ENCODE measurements at regions not wholly inside any gene's neighbourhood (a gene's known extent, or its start where the extent isn't known, plus 50 kb on each side); places are given as distances from the start of the nearest gene placed in this dataset.

GRCh38 chr4:147360301-147360700 lies 120.6 kb upstream of the EDNRA start:
- ChIA-PET POLR2A (ENCODE audit: partially characterized antibody) (no interaction called here), CTCF (ENCODE audit: partially characterized antibody) (interaction anchor here (0.6 to 1.0 kb wide), 3 partner anchors 10 to 185 kb away, joined by 3 to 4 read pairs (median 3); no protein-coding TSS in a partner anchor)
- no peak overlapping the region for H2BK12ac ChIP-seq (ENCODE audit: low read depth, low read length)
- DNase-seq (ENCODE audit: low read depth in 1 of 2, low spot score in 2 of 2) (no peak), FAIRE-seq (no peak)
- H4K5ac ChIP-seq (ENCODE audit: insufficient read length, low read depth, low read length), result no peak overlapping the region
- H2BK20ac ChIP-seq (ENCODE audit: low read length), result no peak overlapping the region
- H3K56ac ChIP-seq (replicated peaks; ENCODE audit: insufficient read length, low read depth, low read length), result no peak overlapping the region
- H3K36me3 ChIP-seq (ENCODE audit: control insufficient read depth in 2 of 4, insufficient read depth in 4 of 4, low read length in 3 of 4), result no peaks in the 10 kb centered on the region
- no peak overlapping the region for H3K4me2 ChIP-seq (ENCODE audit: insufficient read depth in 1 of 2, low read depth in 2 of 2, low read length in 2 of 2)
- H3K79me1 ChIP-seq (ENCODE audit: low read depth, low read length), result no peaks in the 10 kb centered on the region
- H3K4me3 ChIP-seq (ENCODE audit: extremely low read depth in 1 of 4, insufficient read depth in 2 of 4, low read depth in 3 of 4, low read length in 4 of 4), result no peak overlapping the region
- H3K79me2 ChIP-seq (ENCODE audit: control insufficient read depth in 1 of 2, insufficient read depth in 2 of 2, low read length in 2 of 2), result no peaks in the 10 kb centered on the region
- no peaks in the 10 kb centered on the region for H3K27me3 ChIP-seq (replicated peaks in 1 of 4; ENCODE audit: control insufficient read depth in 3 of 4, extremely low read depth in 1 of 4, insufficient read depth in 3 of 4, low read length in 3 of 4)
- no peak overlapping the region for H2AFZ ChIP-seq (ENCODE audit: low read length)
- TF ChIP-seq RNF2 (IDR thresholded peaks at IDR 0.05; ENCODE audit: borderline replicate concordance, low read depth, low read length, missing control alignments, poor library complexity, severe bottlenecking), result no peak
- no peak for TF ChIP-seq SRF (IDR thresholded peaks at IDR 0.05; ENCODE audit: low read depth, low read length)
- TF ChIP-seq ASH2L (IDR thresholded peaks at IDR 0.05; ENCODE audit: low read length), result no peak
- TF ChIP-seq SP1 (IDR thresholded peaks at IDR 0.05; ENCODE audit: low read depth, low read length), result no peak
- TF ChIP-seq GABPA (IDR thresholded peaks at IDR 0.05; ENCODE audit: borderline replicate concordance, insufficient read depth, low read length), result no peak
- TF ChIP-seq JUN (IDR thresholded peaks at IDR 0.05; ENCODE audit: low read depth, low read length), result no peak
- no peak for TF ChIP-seq RXRA (IDR thresholded peaks at IDR 0.05; ENCODE audit: insufficient read depth, low read depth, low read length)
- TF ChIP-seq RFX5 (IDR thresholded peaks at IDR 0.05; ENCODE audit: borderline replicate concordance, low read depth, low read length), result no peak
- peaks cover 0 to 4% of the 10 kb centered on the region in 2 experiments; a peak in 1 of 4 replicates for H3K9me3 ChIP-seq (ENCODE audit: insufficient read depth in 2 of 2, low read depth in 1 of 2, low read length in 1 of 2)
- no peak overlapping the region for H2AK5ac ChIP-seq (ENCODE audit: low read depth, low read length)
- WGBS, 2 experiments (ENCODE audit: extremely low coverage in 1 of 2, insufficient coverage in 1 of 2, insufficient read length in 1 of 2, insufficient replicate concordance in 2 of 2, low coverage in 1 of 2, low lambda C conversion rate in 2 of 2, missing lambda C conversion rate in 1 of 2), result 79% methylated on average over 3 of the region's 3 CpGs; no CpG with 5 or more reads in 1 of the 2 experiments
- no peaks in the 10 kb centered on the region for H3K4me1 ChIP-seq (replicated peaks in 1 of 4; ENCODE audit: control insufficient read depth in 3 of 4, insufficient read depth in 4 of 4, low read length in 3 of 4)
- H3K18ac ChIP-seq (ENCODE audit: extremely low read depth, low read length), result no peak overlapping the region
- no peak overlapping the region for H3K14ac ChIP-seq (ENCODE audit: insufficient read length)
- no peak overlapping the region for H2BK15ac ChIP-seq (ENCODE audit: low read length)
- no peak overlapping the region for H3K23ac ChIP-seq (ENCODE audit: insufficient read length)
- H4K91ac ChIP-seq (replicated peaks; ENCODE audit: insufficient read length, low read length), result no peak overlapping the region
- H2BK5ac ChIP-seq (ENCODE audit: low read depth, low read length), result no peak overlapping the region
- H2BK120ac ChIP-seq (replicated peaks; ENCODE audit: low read depth, low read length), result no peak overlapping the region
- no peak overlapping the region for H3K9ac ChIP-seq (replicated peaks in 1 of 4; ENCODE audit: extremely low read depth in 1 of 4, low read depth in 3 of 4, low read length in 3 of 4)
- no peak overlapping the region for H3K4ac ChIP-seq (replicated peaks; ENCODE audit: insufficient read length, low read depth, low read length)
- H3K23me2 ChIP-seq (ENCODE audit: low read depth, low read length), result peaks cover 2% of the 10 kb centered on the region; the same call in 1 of the 2 replicates
- H4K20me1 ChIP-seq (replicated peaks in 1 of 2; ENCODE audit: control insufficient read depth in 1 of 2, insufficient read depth in 2 of 2, low read length in 2 of 2), result no peaks in the 10 kb centered on the region
- no peak overlapping the region for H3K27ac ChIP-seq (ENCODE audit: low read depth, low read length)
- H4K8ac ChIP-seq (ENCODE audit: extremely low read depth, insufficient read depth, low read length), result no peak overlapping the region
